ENCODE measurements at regions not wholly inside any gene's neighbourhood (a gene's known extent, or its start where the extent isn't known, plus 50 kb on each side); places are given as distances from the start of the nearest gene placed in this dataset.

DNA sequence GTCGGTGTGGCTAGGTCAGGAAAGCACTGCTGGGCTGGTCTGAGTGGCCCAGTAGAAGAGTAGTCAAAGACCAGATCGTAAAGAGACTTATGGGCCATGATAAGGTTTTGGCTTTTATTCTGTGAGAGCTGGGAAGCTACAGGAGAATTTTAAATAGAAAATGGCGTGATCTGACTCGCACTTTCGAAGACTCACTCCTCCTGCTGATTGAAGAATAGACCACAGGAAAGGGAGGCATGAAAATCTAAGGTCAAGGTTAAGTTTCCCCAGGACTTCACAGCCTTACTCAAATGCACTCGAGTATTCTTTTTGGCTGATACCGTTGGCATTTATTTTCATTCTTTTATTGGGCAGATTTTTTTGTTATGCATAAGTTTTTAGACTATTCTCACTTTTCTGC lies 231.4 kb upstream of the ANKRD50 start:
- no peaks in the 10 kb centered on the region for H3K9me3 ChIP-seq (replicated peaks in 1 of 3)
- no peaks in the 10 kb centered on the region for H3K36me3 ChIP-seq (replicated peaks in 1 of 2)
- H3K27me3 ChIP-seq: no peaks in the 10 kb centered on the region
- H3K27ac ChIP-seq: no peak overlapping the region
- no peak for DNase-seq
- H3K4me1 ChIP-seq (replicated peaks in 1 of 2): no peaks in the 10 kb centered on the region
- intact Hi-C loops (cut with DNase I): no loop called here
- TF ChIP-seq POLR2A (IDR thresholded peaks at IDR 0.05): no peak
- TF ChIP-seq CTCF (IDR thresholded peaks at IDR 0.05): no peak
- WGBS, 4 donors: 76 to 83% (median 79%) methylated on average over 7 of the region's 7 CpGs
- no peak overlapping the region for H3K4me3 ChIP-seq

DNA sequence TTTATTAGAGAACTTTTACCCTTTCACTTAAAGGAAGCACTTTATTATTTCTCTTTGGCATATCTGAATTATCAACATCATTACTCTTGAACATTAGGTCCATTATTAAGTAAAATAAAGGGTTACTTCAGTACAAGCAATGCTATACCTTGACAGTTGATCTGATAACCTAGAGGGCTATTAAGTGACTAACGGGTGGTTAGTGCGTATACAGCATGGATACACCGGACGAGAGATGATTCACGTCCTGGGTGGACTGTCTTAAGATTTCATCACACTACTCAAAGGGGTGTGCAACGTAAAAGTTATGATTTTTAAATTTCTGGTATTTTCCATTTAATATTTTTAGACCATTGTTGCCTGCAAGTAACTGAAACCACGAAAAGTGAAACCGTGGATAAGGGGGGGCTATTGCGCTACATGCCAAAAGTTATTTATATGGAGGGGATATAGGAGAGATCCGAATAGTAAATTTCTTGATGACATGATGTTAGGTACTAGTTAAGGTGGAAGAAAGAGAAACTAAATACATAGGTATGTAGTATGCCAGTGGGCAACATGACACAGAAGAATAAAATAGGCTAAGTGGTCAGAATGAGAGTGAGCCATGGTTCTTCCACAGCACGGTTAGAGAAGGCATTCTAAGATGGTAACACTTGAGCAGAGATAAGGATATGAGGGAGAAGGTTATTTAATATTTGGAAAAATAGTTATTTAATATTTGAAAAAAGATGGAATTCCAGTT lies 230.8 kb upstream of the ANKRD50 start:
- 80 to 93% (median 82%) methylated on average over 11 of the region's 11 CpGs for WGBS, 4 donors
- TF ChIP-seq CTCF (IDR thresholded peaks at IDR 0.05) (no peak), POLR2A (IDR thresholded peaks at IDR 0.05) (no peak)
- Histone ChIP-seq H3K27ac (no peak overlapping the region), H3K36me3 (replicated peaks in 1 of 2) (no peaks in the 10 kb centered on the region), H3K9me3 (replicated peaks in 1 of 3) (no peaks in the 10 kb centered on the region), H3K27me3 (no peaks in the 10 kb centered on the region), H3K4me1 (replicated peaks in 1 of 2) (no peaks in the 10 kb centered on the region), H3K4me3 (no peak overlapping the region)
- intact Hi-C loops (cut with DNase I): no loop called here
- no peak for DNase-seq

DNA sequence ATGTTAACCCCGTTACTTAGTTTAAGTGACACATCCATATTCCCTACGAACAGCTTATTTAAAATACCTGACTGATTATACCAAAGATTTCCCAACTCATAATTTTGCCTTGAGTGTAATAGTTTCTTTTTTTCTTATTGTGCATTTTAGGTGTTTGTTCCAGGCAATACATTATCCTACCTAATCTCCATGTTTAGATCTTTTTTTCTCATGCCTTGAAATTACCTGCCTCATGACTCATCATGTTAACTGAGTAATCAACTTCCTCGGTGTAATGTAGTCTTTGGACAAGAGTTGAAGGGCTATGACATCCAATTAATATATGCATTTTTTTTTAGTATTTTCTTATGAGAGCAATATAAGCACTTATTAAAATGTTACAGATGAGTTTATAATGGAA lies 228.7 kb upstream of the ANKRD50 start:
- H3K27ac ChIP-seq: no peak overlapping the region
- TF ChIP-seq POLR2A (IDR thresholded peaks at IDR 0.05): no peak
- TF ChIP-seq CTCF (IDR thresholded peaks at IDR 0.05): no peak
- intact Hi-C loops (cut with DNase I): no loop called here
- 74 to 85% (median 80%) methylated on average over 3 of the region's 3 CpGs for WGBS, 4 donors
- no peaks in the 10 kb centered on the region for H3K4me1 ChIP-seq (replicated peaks in 1 of 2)
- no peaks in the 10 kb centered on the region for H3K9me3 ChIP-seq (replicated peaks in 1 of 3)
- no peaks in the 10 kb centered on the region for H3K27me3 ChIP-seq
- no peak for DNase-seq
- H3K36me3 ChIP-seq (replicated peaks in 1 of 2): no peaks in the 10 kb centered on the region
- H3K4me3 ChIP-seq: no peak overlapping the region

DNA sequence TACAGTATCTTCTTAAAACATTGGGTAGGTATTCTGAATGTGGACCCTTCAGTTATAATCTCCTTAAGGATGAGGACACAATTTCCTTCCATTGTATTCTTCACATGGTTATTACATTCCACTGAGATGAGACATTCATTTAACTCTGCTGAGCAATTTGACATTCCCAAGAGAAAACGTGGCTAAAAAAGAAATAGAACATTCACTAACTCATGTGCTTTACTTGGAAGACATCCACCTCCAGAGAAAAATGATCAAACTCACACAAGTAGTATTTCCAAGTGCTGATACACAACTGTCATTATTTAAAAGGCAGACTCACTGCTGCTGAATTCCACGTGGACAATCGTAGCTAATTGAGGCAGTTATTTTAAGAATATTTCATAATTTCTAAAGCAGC lies 227.9 kb upstream of the ANKRD50 start:
- intact Hi-C loops (cut with DNase I): no loop called here
- no peak overlapping the region for H3K27ac ChIP-seq
- H3K4me3 ChIP-seq: no peak overlapping the region
- H3K27me3 ChIP-seq: no peaks in the 10 kb centered on the region
- H3K36me3 ChIP-seq (replicated peaks in 1 of 2): no peaks in the 10 kb centered on the region
- 31 to 47% (median 34%) methylated on average over 3 of the region's 3 CpGs for WGBS, 4 donors
- H3K9me3 ChIP-seq (replicated peaks in 1 of 3): no peaks in the 10 kb centered on the region
- no peak for DNase-seq
- TF ChIP-seq CTCF (IDR thresholded peaks at IDR 0.05): no peak
- TF ChIP-seq POLR2A (IDR thresholded peaks at IDR 0.05): no peak
- no peaks in the 10 kb centered on the region for H3K4me1 ChIP-seq (replicated peaks in 1 of 2)

Measured in adrenal gland (tissue), 9 donors.